GM12892 (cell line): ENCODE measurements at regions not wholly inside any gene's neighbourhood (a gene's known extent, or its start where the extent isn't known, plus 50 kb on each side); places are given as distances from the start of the nearest gene placed in this dataset.

Experiments used
- POLR2A ChIP-seq: IDR thresholded peaks from 2 replicates; pipeline ENCODE4 v1.6.1; 2011; ENCODE audit warnings: low read depth, low read length, control low read depth
- POLR2AphosphoS5 ChIP-seq: IDR thresholded peaks from 2 replicates; pipeline ENCODE4 v1.6.1; 2011; ENCODE audit warnings: low read depth, low read length, control low read depth
- TAF1 ChIP-seq: IDR thresholded peaks from 2 replicates; pipeline ENCODE4 v1.6.1; 2011; ENCODE audit warnings: low read depth, mild to moderate bottlenecking, control low read depth, low read length, borderline replicate concordance

DNA sequence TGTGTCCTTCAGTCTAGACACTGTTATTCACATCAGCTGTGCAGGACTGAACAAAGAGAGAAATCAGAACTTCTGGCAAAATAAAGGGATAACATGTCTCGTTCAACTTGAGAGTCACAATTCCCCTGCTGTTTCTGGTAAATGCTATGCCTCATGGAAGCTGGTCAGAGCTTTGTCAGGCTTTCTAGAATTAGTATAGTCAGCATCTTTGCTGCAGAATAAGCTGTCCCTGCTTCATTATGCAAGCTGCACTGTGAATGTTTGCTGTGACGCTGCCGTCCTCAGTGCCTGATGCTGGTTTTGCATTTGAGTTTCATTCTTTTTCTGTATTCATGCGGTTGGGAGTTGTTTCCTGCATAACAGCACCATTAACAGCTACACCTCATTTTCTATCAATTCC, 96.4 kb upstream of the KCNJ6 start:
- TF ChIP-seq POLR2A, result no peak
- TF ChIP-seq TAF1, result no peak
- no peak for TF ChIP-seq POLR2AphosphoS5
